Thoracic aorta (tissue), 2 donors: ENCODE measurements at regions not wholly inside any gene's neighbourhood (a gene's known extent, or its start where the extent isn't known, plus 50 kb on each side); places are given as distances from the start of the nearest gene placed in this dataset.

Experiments
- ATAC-seq: fragments of 150-250 bp; one replicate; pipeline ENCODE4 v1.8.0; 2017; ENCODE audit warnings: low read depth; ENCODE audit not compliant: insufficient number of reproducible peaks, low FRiP score
- DNase-seq: peaks from one replicate; pipeline ENCODE4 v3.0.0-alpha.2; 2020; ENCODE audit warnings: low spot score
- H3K27ac ChIP-seq, 2 donors: fragments of 200-600 bp; sonication (generic); 1 replicate in 1 of 2; 2 replicates in 1 of 2; pipeline ENCODE4 v1.5.1; 2016; ENCODE audit warnings: mild to moderate bottlenecking in 2 of 2, moderate library complexity in 2 of 2
- H3K27me3 ChIP-seq: fragments of 200-600 bp; sonication (generic); replicated peaks from 2 replicates; pipeline ENCODE4 v1.6.0; 2016; ENCODE audit warnings: mild to moderate bottlenecking; ENCODE audit not compliant: insufficient read depth
- H3K36me3 ChIP-seq: fragments of 200-600 bp; sonication (generic); one replicate; pipeline ENCODE4 v1.5.1; 2016
- H3K4me1 ChIP-seq, 2 donors: fragments of 200-600 bp; sonication (generic); 1 replicate in 1 of 2; 2 replicates in 1 of 2; pipeline versions ENCODE4 v1.5.1 to v1.6.0; 2016; ENCODE audit warnings: low read depth in 2 of 2, mild to moderate bottlenecking in 1 of 2; ENCODE audit not compliant: control insufficient read depth in 1 of 2
- H3K4me3 ChIP-seq: fragments of 200-600 bp; sonication (generic); 2 replicates; pipeline ENCODE4 v1.5.1; 2016; ENCODE audit warnings: mild to moderate bottlenecking
- H3K9me3 ChIP-seq: fragments of 200-600 bp; sonication (generic); 2 replicates; pipeline ENCODE4 v1.5.1; 2016
- CTCF ChIP-seq: fragments of 200-600 bp; sonication (generic); IDR thresholded peaks from one replicate; pipeline ENCODE4 v1.5.1; 2019; ENCODE audit warnings: antibody characterized with exemption

- no peak for TF ChIP-seq CTCF
- DNase-seq (no peak), ATAC-seq (no peak)
- Histone ChIP-seq H3K36me3 (no peaks in the 10 kb centered on the region), H3K27me3 (no peaks in the 10 kb centered on the region), H3K4me1 (no peaks in the 10 kb centered on the region), H3K4me3 (no peak overlapping the region), H3K27ac (no peak overlapping the region), H3K9me3 (no peaks in the 10 kb centered on the region)
Measured at GRCh38 chr6:78483553-78484197, 383.7 kb upstream of the IRAK1BP1 start.

GRCh38 chr6:78484198-78485064, 382.9 kb upstream of the IRAK1BP1 start:
- no peaks in the 10 kb centered on the region for H3K27me3 ChIP-seq
- no peak for DNase-seq
- TF ChIP-seq CTCF, result no peak
- no peaks in the 10 kb centered on the region for H3K36me3 ChIP-seq
- no peaks in the 10 kb centered on the region for H3K9me3 ChIP-seq
- no peaks in the 10 kb centered on the region for H3K4me1 ChIP-seq
- H3K27ac ChIP-seq, result no peak overlapping the region
- ATAC-seq, result no peak
- H3K4me3 ChIP-seq, result no peak overlapping the region

- no peaks in the 10 kb centered on the region for H3K4me1 ChIP-seq
- no peak for TF ChIP-seq CTCF
- no peaks in the 10 kb centered on the region for H3K27me3 ChIP-seq
- H3K36me3 ChIP-seq, result no peaks in the 10 kb centered on the region
- no peak for ATAC-seq
- no peak overlapping the region for H3K27ac ChIP-seq
- no peak for DNase-seq
- H3K4me3 ChIP-seq, result no peak overlapping the region
- no peaks in the 10 kb centered on the region for H3K9me3 ChIP-seq
Measured at GRCh38 chr6:78487401-78487800, 379.9 kb upstream of the IRAK1BP1 start.

- no peaks in the 10 kb centered on the region for H3K9me3 ChIP-seq
- no peak overlapping the region for H3K27ac ChIP-seq
- no peak for TF ChIP-seq CTCF
- no peak overlapping the region for H3K4me3 ChIP-seq
- no peaks in the 10 kb centered on the region for H3K4me1 ChIP-seq
- H3K27me3 ChIP-seq, result no peaks in the 10 kb centered on the region
- ATAC-seq (no peak), DNase-seq (no peak)
- H3K36me3 ChIP-seq, result no peaks in the 10 kb centered on the region
Measured at GRCh38 chr6:78489874-78490273, 377.5 kb upstream of the IRAK1BP1 start.

GRCh38 chr6:78492351-78493017, 374.9 kb upstream of the IRAK1BP1 start:
- ATAC-seq (no peak), DNase-seq (no peak)
- TF ChIP-seq CTCF, result no peak
- Histone ChIP-seq H3K4me1 (no peaks in the 10 kb centered on the region), H3K36me3 (no peaks in the 10 kb centered on the region), H3K27me3 (no peaks in the 10 kb centered on the region), H3K27ac (no peak overlapping the region), H3K9me3 (no peaks in the 10 kb centered on the region), H3K4me3 (no peak overlapping the region)
